Neural crest cell (in vitro differentiated cells): ENCODE measurements at regions not wholly inside any gene's neighbourhood (a gene's known extent, or its start where the extent isn't known, plus 50 kb on each side); places are given as distances from the start of the nearest gene placed in this dataset.

Experiments used
- DNase-seq: peaks from one replicate; pipeline ENCODE4 v3.0.0; 2021; ENCODE audit warnings: low read depth, mixed read lengths, low spot score
- H3K27ac Mint-ChIP-seq: one replicate; pipeline ENCODE4 v1.8.0; 2021; ENCODE audit warnings: mild to moderate bottlenecking, mixed read lengths; ENCODE audit not compliant: unreplicated experiment
- H3K27me3 Mint-ChIP-seq: 2 replicates; pipeline ENCODE4 v1.8.0; 2021; ENCODE audit warnings: low read depth, mild to moderate bottlenecking, mixed read lengths
- H3K36me3 Mint-ChIP-seq: 2 replicates; pipeline ENCODE4 v1.8.0; 2021; ENCODE audit warnings: low read depth, mild to moderate bottlenecking, mixed read lengths
- H3K4me1 Mint-ChIP-seq: 2 replicates; pipeline ENCODE4 v1.8.0; 2021; ENCODE audit warnings: mixed read lengths
- H3K4me3 Mint-ChIP-seq: one replicate; pipeline ENCODE4 v1.8.0; 2021; ENCODE audit warnings: mild to moderate bottlenecking, mixed read lengths
- H3K9me3 Mint-ChIP-seq: 2 replicates; pipeline ENCODE4 v1.8.0; 2021; ENCODE audit warnings: mixed read lengths
- CTCF ChIP-seq: fragments of 200-600 bp; sonication (generic); conservative IDR thresholded peaks from 2 replicates; pipeline ENCODE4 v1.5.0; 2021; ENCODE audit warnings: antibody characterized with exemption, mild to moderate bottlenecking

- no peaks in the 10 kb centered on the region for H3K9me3 Mint-ChIP-seq
- H3K4me1 Mint-ChIP-seq, result no peaks in the 10 kb centered on the region
- no peaks in the 10 kb centered on the region for H3K36me3 Mint-ChIP-seq
- no peaks in the 10 kb centered on the region for H3K27me3 Mint-ChIP-seq
- TF ChIP-seq CTCF, result no peak
- DNase-seq, result no peak
- H3K4me3 Mint-ChIP-seq, result no peak overlapping the region
- H3K27ac Mint-ChIP-seq, result no peak overlapping the region
These were observed 1061.6 kb downstream of the JRKL start for GRCh38 chr11:97451441-97451840.

GRCh38 chr11:97454988-97455387 lies 1065.2 kb downstream of the JRKL start:
- Mint-ChIP-seq H3K36me3 (no peaks in the 10 kb centered on the region), H3K4me3 (no peak overlapping the region), H3K27me3 (no peaks in the 10 kb centered on the region), H3K4me1 (no peaks in the 10 kb centered on the region), H3K9me3 (no peaks in the 10 kb centered on the region), H3K27ac (no peak overlapping the region)
- TF ChIP-seq CTCF, result peak; percentile 54
- no peak for DNase-seq

- TF ChIP-seq CTCF, result no peak
- Mint-ChIP-seq H3K4me3 (no peak overlapping the region), H3K27me3 (no peaks in the 10 kb centered on the region), H3K4me1 (no peaks in the 10 kb centered on the region), H3K27ac (no peak overlapping the region), H3K9me3 (peaks cover 7% of the 10 kb centered on the region), H3K36me3 (peaks cover 3% of the 10 kb centered on the region)
- no peak for DNase-seq
These were observed 1070.3 kb downstream of the JRKL start for GRCh38 chr11:97460091-97460490.

- no peaks in the 10 kb centered on the region for H3K27me3 Mint-ChIP-seq
- H3K9me3 Mint-ChIP-seq, result peaks cover 7% of the 10 kb centered on the region
- no peak overlapping the region for H3K27ac Mint-ChIP-seq
These were observed 1071.4 kb downstream of the JRKL start for GRCh38 chr11:97461044-97461880.

GRCh38 chr11:97461934-97462333 lies 1072.1 kb downstream of the JRKL start:
- Mint-ChIP-seq H3K4me3 (no peak overlapping the region), H3K27me3 (no peaks in the 10 kb centered on the region), H3K36me3 (peaks cover 3% of the 10 kb centered on the region), H3K27ac (no peak overlapping the region), H3K9me3 (peaks cover 11% of the 10 kb centered on the region), H3K4me1 (no peaks in the 10 kb centered on the region)
- DNase-seq, result no peak
- TF ChIP-seq CTCF, result no peak

More at GRCh38 chr11:97461044-97461880, 1071.4 kb downstream of the JRKL start:
- no peak overlapping the region for H3K4me3 Mint-ChIP-seq
- peaks cover 3% of the 10 kb centered on the region for H3K36me3 Mint-ChIP-seq
- DNase-seq, result no peak
- H3K4me1 Mint-ChIP-seq, result no peaks in the 10 kb centered on the region
- TF ChIP-seq CTCF, result no peak
